A549 (cell line): ENCODE measurements at regions not wholly inside any gene's neighbourhood (a gene's known extent, or its start where the extent isn't known, plus 50 kb on each side); places are given as distances from the start of the nearest gene placed in this dataset.

Experiments used
- HEYL ChIP-seq: fragments of 250-450 bp; sonication (Bioruptor Pico); IDR thresholded peaks from 2 replicates; pipeline ENCODE4 v1.8.0; 2021; ENCODE audit warnings: mild to moderate bottlenecking, moderate library complexity
- POLR2AphosphoS2 ChIP-seq: conservative IDR thresholded peaks from 2 replicates; pipeline ENCODE4 v1.6.1; 2012; ENCODE audit warnings: low read length, improper control_type of control experiment, inconsistent platforms
- TF ChIP-seq, protein P1 (sequence below): fragments of >200 bp; sonication (Bioruptor Twin); formaldehyde crosslinking; IDR thresholded peaks from 3 replicates; pipeline ENCODE4 v1.5.1; 2016
- TF ChIP-seq, protein P2 (sequence below): fragments of 250-450 bp; sonication (Bioruptor Pico); IDR thresholded peaks from 2 replicates; pipeline ENCODE4 v1.5.0; 2021; ENCODE audit warnings: mild to moderate bottlenecking, moderate library complexity, borderline replicate concordance

DNA sequence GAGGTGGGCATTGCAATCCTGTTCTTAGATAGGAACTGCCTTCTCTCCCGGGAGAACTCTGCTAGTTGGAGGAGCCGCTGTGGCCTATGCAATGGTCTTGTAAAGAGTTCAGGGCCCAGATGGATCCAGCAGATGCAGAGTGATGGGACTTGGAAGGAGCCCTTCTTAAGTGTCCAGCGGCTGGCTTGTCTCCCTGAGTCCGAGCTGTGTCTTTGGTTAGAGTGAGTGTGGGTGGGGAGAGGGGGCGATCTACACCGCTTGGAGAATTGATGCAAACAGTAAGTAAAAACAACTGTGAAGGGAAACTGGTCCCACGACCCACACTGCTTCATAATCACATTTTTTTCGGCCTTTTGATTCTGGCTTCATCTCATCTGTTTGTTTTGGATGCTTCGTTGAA, 89.8 kb upstream of the CYRIA start:
- TF ChIP-seq, protein P1, sequence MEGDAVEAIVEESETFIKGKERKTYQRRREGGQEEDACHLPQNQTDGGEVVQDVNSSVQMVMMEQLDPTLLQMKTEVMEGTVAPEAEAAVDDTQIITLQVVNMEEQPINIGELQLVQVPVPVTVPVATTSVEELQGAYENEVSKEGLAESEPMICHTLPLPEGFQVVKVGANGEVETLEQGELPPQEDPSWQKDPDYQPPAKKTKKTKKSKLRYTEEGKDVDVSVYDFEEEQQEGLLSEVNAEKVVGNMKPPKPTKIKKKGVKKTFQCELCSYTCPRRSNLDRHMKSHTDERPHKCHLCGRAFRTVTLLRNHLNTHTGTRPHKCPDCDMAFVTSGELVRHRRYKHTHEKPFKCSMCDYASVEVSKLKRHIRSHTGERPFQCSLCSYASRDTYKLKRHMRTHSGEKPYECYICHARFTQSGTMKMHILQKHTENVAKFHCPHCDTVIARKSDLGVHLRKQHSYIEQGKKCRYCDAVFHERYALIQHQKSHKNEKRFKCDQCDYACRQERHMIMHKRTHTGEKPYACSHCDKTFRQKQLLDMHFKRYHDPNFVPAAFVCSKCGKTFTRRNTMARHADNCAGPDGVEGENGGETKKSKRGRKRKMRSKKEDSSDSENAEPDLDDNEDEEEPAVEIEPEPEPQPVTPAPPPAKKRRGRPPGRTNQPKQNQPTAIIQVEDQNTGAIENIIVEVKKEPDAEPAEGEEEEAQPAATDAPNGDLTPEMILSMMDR, result no peak
- TF ChIP-seq, protein P2, sequence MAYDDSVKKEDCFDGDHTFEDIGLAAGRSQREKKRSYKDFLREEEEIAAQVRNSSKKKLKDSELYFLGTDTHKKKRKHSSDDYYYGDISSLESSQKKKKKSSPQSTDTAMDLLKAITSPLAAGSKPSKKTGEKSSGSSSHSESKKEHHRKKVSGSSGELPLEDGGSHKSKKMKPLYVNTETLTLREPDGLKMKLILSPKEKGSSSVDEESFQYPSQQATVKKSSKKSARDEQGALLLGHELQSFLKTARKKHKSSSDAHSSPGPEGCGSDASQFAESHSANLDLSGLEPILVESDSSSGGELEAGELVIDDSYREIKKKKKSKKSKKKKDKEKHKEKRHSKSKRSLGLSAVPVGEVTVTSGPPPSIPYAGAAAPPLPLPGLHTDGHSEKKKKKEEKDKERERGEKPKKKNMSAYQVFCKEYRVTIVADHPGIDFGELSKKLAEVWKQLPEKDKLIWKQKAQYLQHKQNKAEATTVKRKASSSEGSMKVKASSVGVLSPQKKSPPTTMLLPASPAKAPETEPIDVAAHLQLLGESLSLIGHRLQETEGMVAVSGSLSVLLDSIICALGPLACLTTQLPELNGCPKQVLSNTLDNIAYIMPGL (CRISPR knock-in tag), result no peak
- TF ChIP-seq POLR2AphosphoS2 (no peak), HEYL (no peak)
